Esophagus muscularis mucosa (tissue), 4 donors: ENCODE measurements at regions not wholly inside any gene's neighbourhood (a gene's known extent, or its start where the extent isn't known, plus 50 kb on each side); places are given as distances from the start of the nearest gene placed in this dataset.

Experiments used
- DNase-seq: peaks from one replicate; pipeline ENCODE4 v3.0.0-alpha.2; 2017; ENCODE audit errors: extremely low spot score
- H3K27ac ChIP-seq, 4 donors: fragments of 200-600 bp; sonication (generic); replicated peaks in 1 of 4; 1 replicate in 3 of 4; 2 replicates in 1 of 4; pipeline ENCODE4 v1.5.1; 2016 to 2019; ENCODE audit warnings: mild to moderate bottlenecking in 1 of 4
- H3K27me3 ChIP-seq, 4 donors: fragments of 200-600 bp; sonication (generic); one replicate each; pipeline versions ENCODE4 v1.5.1 to v1.6.0; 2016 to 2019
- H3K36me3 ChIP-seq, 4 donors: fragments of 200-600 bp; sonication (generic); one replicate each; pipeline ENCODE4 v1.5.1; 2016 to 2019
- H3K4me1 ChIP-seq, 4 donors: fragments of 200-600 bp; sonication (generic); one replicate each; pipeline ENCODE4 v1.5.1; 2016 to 2019
- H3K4me3 ChIP-seq, 4 donors: fragments of 200-600 bp; sonication (generic); 1 replicate in 2 of 4; 2 replicates in 2 of 4; pipeline ENCODE4 v1.5.1; 2016 to 2019; ENCODE audit warnings: mild to moderate bottlenecking in 4 of 4, moderate library complexity in 1 of 4
- H3K9me3 ChIP-seq, 4 donors: fragments of 200-600 bp; sonication (generic); 1 replicate in 3 of 4; 2 replicates in 1 of 4; pipeline ENCODE4 v1.5.1; 2016 to 2019
- CTCF ChIP-seq, 3 experiments: fragments of 200-600 bp in 2 of 3; fragments of 450-650 bp in 1 of 3; sonication (generic) in 2 of 3; IDR thresholded peaks; one replicate each; pipeline ENCODE4 v1.5.1; 2017 to 2019; ENCODE audit warnings: antibody characterized with exemption in 3 of 3, mild to moderate bottlenecking in 2 of 3, moderate library complexity in 1 of 3
- EP300 ChIP-seq: sonication (generic); formaldehyde crosslinking; IDR thresholded peaks from one replicate; pipeline ENCODE4 v1.6.1; 2017; ENCODE audit warnings: antibody characterized with exemption
- POLR2A ChIP-seq: fragments of 450-650 bp; IDR thresholded peaks from one replicate; pipeline ENCODE4 v1.6.1; 2017; ENCODE audit warnings: antibody characterized with exemption, moderate library complexity, mild to moderate bottlenecking, low read depth
- POLR2AphosphoS5 ChIP-seq, 2 donors: sonication (generic); formaldehyde crosslinking; IDR thresholded peaks; one replicate each; pipeline ENCODE4 v1.6.1; 2017; ENCODE audit warnings: antibody characterized with exemption in 2 of 2
- WGBS: methylation state at CpG from one replicate; pipeline ENCODE4 v1.1.5; 2018; 5-methylcytosine and 5-hydroxymethylcytosine counted together
- intact Hi-C: fragments of 100-400 bp; cut with DNase I; formaldehyde crosslinking; loops from one replicate; pipeline ENCODE4 v1.15.1; 2023

- Histone ChIP-seq H3K4me1 (no peaks in the 10 kb centered on the region), H3K4me3 (no peak overlapping the region), H3K36me3 (no peaks in the 10 kb centered on the region), H3K27ac (no peak overlapping the region), H3K9me3 (no peaks in the 10 kb centered on the region), H3K27me3 (peaks cover 0 to 42% (median 0%) of the 10 kb centered on the region in 4 donors)
- 84% methylated on average over 7 of the region's 7 CpGs for WGBS
- DNase-seq, result no peak
- TF ChIP-seq POLR2AphosphoS5 (IDR thresholded peaks at IDR 0.05), result no peak
- no peak for TF ChIP-seq CTCF (IDR thresholded peaks at IDR 0.05)
- no peak for TF ChIP-seq EP300
- no peak for TF ChIP-seq POLR2A
- intact Hi-C loops, result no loop called here
These were observed 1316.5 kb downstream of the BRD1 start for GRCh38 chr22:48511211-48511610.

GRCh38 chr22:48510599-48510998, 1317.1 kb downstream of the BRD1 start:
- H3K36me3 ChIP-seq, result no peaks in the 10 kb centered on the region
- H3K4me3 ChIP-seq, result no peak overlapping the region
- no peaks in the 10 kb centered on the region for H3K4me1 ChIP-seq
- DNase-seq, result no peak
- H3K27ac ChIP-seq, result no peak overlapping the region
- WGBS, result 85% methylated on average over 2 of the region's 2 CpGs
- intact Hi-C loops, result no loop called here
- no peak for TF ChIP-seq POLR2A
- TF ChIP-seq CTCF (IDR thresholded peaks at IDR 0.05), result no peak
- TF ChIP-seq POLR2AphosphoS5 (IDR thresholded peaks at IDR 0.05), result no peak
- TF ChIP-seq EP300, result no peak
- H3K9me3 ChIP-seq, result no peaks in the 10 kb centered on the region
- H3K27me3 ChIP-seq, result peaks cover 0 to 42% (median 0%) of the 10 kb centered on the region in 4 donors

GRCh38 chr22:48507595-48508350, 1319.9 kb downstream of the BRD1 start:
- no peaks in the 10 kb centered on the region for H3K4me1 ChIP-seq
- no peak for DNase-seq
- no peak overlapping the region for H3K4me3 ChIP-seq
- no peaks in the 10 kb centered on the region for H3K36me3 ChIP-seq
- WGBS, result 81% methylated on average over 14 of the region's 23 CpGs
- intact Hi-C loops, result no loop called here
- peaks cover 0 to 52% (median 0%) of the 10 kb centered on the region in 4 donors for H3K27me3 ChIP-seq
- TF ChIP-seq POLR2AphosphoS5 (IDR thresholded peaks at IDR 0.05) (no peak), POLR2A (no peak), EP300 (no peak), CTCF (IDR thresholded peaks at IDR 0.05) (no peak)
- H3K9me3 ChIP-seq, result no peaks in the 10 kb centered on the region
- H3K27ac ChIP-seq, result no peak overlapping the region

- Histone ChIP-seq H3K4me1 (no peaks in the 10 kb centered on the region), H3K4me3 (no peak overlapping the region), H3K9me3 (no peaks in the 10 kb centered on the region), H3K27ac (no peak overlapping the region), H3K27me3 (peaks cover 0 to 52% (median 0%) of the 10 kb centered on the region in 4 donors), H3K36me3 (no peaks in the 10 kb centered on the region)
- 66% methylated on average over 7 of the region's 9 CpGs for WGBS
- TF ChIP-seq CTCF (IDR thresholded peaks at IDR 0.05) (no peak), POLR2AphosphoS5 (IDR thresholded peaks at IDR 0.05) (no peak), EP300 (no peak), POLR2A (no peak)
- intact Hi-C loops, result no loop called here
- no peak for DNase-seq
These were observed 1320.5 kb downstream of the BRD1 start for GRCh38 chr22:48507171-48507570.
